Vagina (tissue), 2 donors: ENCODE measurements at regions not wholly inside any gene's neighbourhood (a gene's known extent, or its start where the extent isn't known, plus 50 kb on each side); places are given as distances from the start of the nearest gene placed in this dataset.

ENCODE experiments used
- POLR2A ChIP-seq, 2 donors: fragments of 450-650 bp; IDR thresholded peaks; one replicate each; pipeline ENCODE4 v1.6.1; 2017; ENCODE audit warnings: antibody characterized with exemption in 2 of 2, mild to moderate bottlenecking in 2 of 2, moderate library complexity in 2 of 2
- POLR2AphosphoS5 ChIP-seq, 2 donors: sonication (generic); formaldehyde crosslinking; IDR thresholded peaks; one replicate each; pipeline ENCODE4 v1.9.0; 2017; ENCODE audit warnings: antibody characterized with exemption in 2 of 2, mild to moderate bottlenecking in 2 of 2, low read depth in 1 of 2; ENCODE audit not compliant: insufficient read depth in 1 of 2
- TF ChIP-seq, protein P1 (sequence below), 3 experiments: fragments of 450-650 bp in 2 of 3; fragments of 200-600 bp in 1 of 3; sonication (generic) in 1 of 3; IDR thresholded peaks; one replicate each; pipeline ENCODE4 v1.5.1; 2017 to 2019; ENCODE audit warnings: antibody characterized with exemption in 3 of 3, mild to moderate bottlenecking in 2 of 3, moderate library complexity in 2 of 3

DNA sequence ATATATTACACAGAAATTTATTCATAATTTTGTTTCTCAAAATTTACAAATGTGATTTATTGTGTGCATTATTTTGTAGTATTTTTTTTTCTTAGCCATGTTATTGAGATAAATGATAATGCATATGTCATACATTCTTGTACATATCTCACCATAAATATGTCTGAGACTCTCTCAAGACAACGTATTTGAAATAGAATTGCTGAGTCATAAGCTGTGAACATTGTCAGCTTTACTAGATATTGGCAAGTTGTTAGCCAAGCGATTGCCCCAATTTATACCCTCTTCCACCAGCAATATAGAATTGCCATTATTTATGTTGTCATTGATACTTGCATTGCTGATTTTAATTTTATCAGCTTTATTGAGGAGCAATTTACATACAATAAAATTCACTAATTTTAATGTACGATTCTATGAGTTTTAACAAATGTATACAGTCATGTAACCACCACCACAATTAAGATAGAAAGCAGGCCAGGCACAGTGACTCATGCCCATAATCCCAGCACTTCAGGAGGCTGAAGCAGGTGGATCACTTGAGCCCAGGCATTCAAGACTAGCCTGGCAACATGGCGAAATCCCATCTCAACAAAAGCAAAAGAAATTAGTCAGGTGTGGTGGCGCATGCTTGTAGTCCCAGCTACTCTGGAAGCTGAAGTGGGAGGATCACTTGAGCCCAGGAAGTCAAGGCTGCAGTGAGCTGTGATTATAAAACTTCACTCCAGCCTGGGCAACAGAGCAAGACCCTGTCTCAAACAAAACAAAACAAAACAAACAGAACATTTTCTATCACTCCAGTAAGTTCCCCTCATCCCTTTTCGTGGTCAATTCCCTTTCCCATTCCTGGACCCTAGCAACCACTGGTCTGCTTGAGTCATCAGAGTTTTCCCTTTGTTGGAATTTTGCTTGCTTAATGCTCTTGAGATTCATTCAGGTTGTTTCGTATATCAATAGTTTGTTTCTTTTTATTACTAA lies 373.1 kb downstream of the MFSD1 start:
- TF ChIP-seq, protein P1, sequence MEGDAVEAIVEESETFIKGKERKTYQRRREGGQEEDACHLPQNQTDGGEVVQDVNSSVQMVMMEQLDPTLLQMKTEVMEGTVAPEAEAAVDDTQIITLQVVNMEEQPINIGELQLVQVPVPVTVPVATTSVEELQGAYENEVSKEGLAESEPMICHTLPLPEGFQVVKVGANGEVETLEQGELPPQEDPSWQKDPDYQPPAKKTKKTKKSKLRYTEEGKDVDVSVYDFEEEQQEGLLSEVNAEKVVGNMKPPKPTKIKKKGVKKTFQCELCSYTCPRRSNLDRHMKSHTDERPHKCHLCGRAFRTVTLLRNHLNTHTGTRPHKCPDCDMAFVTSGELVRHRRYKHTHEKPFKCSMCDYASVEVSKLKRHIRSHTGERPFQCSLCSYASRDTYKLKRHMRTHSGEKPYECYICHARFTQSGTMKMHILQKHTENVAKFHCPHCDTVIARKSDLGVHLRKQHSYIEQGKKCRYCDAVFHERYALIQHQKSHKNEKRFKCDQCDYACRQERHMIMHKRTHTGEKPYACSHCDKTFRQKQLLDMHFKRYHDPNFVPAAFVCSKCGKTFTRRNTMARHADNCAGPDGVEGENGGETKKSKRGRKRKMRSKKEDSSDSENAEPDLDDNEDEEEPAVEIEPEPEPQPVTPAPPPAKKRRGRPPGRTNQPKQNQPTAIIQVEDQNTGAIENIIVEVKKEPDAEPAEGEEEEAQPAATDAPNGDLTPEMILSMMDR (IDR thresholded peaks at IDR 0.05), result no peak
- no peak for TF ChIP-seq POLR2A (IDR thresholded peaks at IDR 0.05)
- no peak for TF ChIP-seq POLR2AphosphoS5 (IDR thresholded peaks at IDR 0.05; ENCODE audit: insufficient read depth in 1 of 2, low read depth in 1 of 2)
